ENCODE measurements at regions not wholly inside any gene's neighbourhood (a gene's known extent, or its start where the extent isn't known, plus 50 kb on each side); places are given as distances from the start of the nearest gene placed in this dataset.

DNA sequence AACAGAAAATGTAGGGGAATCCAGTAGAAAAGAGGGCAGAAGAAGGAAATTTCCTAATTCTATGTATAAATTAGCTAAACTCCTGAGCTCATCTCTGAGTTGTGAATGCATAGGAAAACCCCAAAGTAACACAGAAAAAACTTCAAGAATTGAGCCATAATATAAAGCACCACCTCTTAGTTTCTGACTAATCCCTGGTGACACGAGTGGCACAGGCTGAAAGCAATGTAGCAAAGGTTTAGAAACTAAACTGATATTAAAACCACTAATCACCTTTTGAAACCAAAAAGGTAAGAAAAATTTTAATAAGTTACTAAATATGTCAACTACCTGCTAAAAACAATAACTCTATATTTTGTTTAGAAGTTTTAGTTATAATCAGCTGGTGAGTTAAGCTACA, 255.6 kb upstream of the NECTIN3 start:
- H3K9ac ChIP-seq (ENCODE audit: low read length), result no peak overlapping the region
- no peak overlapping the region for H3K4me3 ChIP-seq (ENCODE audit: low read length)
- DNase-seq (ENCODE audit: low read depth), result no peak
- H3K36me3 ChIP-seq (ENCODE audit: control insufficient read depth, insufficient read depth, low read length, severe bottlenecking), result no peaks in the 10 kb centered on the region
- H3K9me3 ChIP-seq (ENCODE audit: control insufficient read depth, low read length), result no peaks in the 10 kb centered on the region
- no peaks in the 10 kb centered on the region for H3K27me3 ChIP-seq (replicated peaks; ENCODE audit: control insufficient read depth, insufficient read depth, low read length)
- H3K4me1 ChIP-seq (ENCODE audit: control insufficient read depth, insufficient read depth, low read length), result peaks cover 20% of the 10 kb centered on the region

GRCh38 chr3:110821586-110821985, 250.0 kb upstream of the NECTIN3 start:
- no peak overlapping the region for H3K9ac ChIP-seq (ENCODE audit: low read length)
- no peaks in the 10 kb centered on the region for H3K9me3 ChIP-seq (ENCODE audit: control insufficient read depth, low read length)
- no peaks in the 10 kb centered on the region for H3K27me3 ChIP-seq (replicated peaks; ENCODE audit: control insufficient read depth, insufficient read depth, low read length)
- no peak overlapping the region for H3K4me3 ChIP-seq (ENCODE audit: low read length)
- H3K4me1 ChIP-seq (ENCODE audit: control insufficient read depth, insufficient read depth, low read length), result no peaks in the 10 kb centered on the region
- DNase-seq (ENCODE audit: low read depth), result no peak
- no peaks in the 10 kb centered on the region for H3K36me3 ChIP-seq (ENCODE audit: control insufficient read depth, insufficient read depth, low read length, severe bottlenecking)

GRCh38 chr3:110822971-110823370, 248.6 kb upstream of the NECTIN3 start:
- Histone ChIP-seq H3K9ac (ENCODE audit: low read length) (no peak overlapping the region), H3K4me3 (ENCODE audit: low read length) (no peak overlapping the region), H3K36me3 (ENCODE audit: control insufficient read depth, insufficient read depth, low read length, severe bottlenecking) (no peaks in the 10 kb centered on the region), H3K27me3 (replicated peaks; ENCODE audit: control insufficient read depth, insufficient read depth, low read length) (no peaks in the 10 kb centered on the region), H3K9me3 (ENCODE audit: control insufficient read depth, low read length) (no peaks in the 10 kb centered on the region), H3K4me1 (ENCODE audit: control insufficient read depth, insufficient read depth, low read length) (no peaks in the 10 kb centered on the region)
- DNase-seq (ENCODE audit: low read depth), result no peak

DNA sequence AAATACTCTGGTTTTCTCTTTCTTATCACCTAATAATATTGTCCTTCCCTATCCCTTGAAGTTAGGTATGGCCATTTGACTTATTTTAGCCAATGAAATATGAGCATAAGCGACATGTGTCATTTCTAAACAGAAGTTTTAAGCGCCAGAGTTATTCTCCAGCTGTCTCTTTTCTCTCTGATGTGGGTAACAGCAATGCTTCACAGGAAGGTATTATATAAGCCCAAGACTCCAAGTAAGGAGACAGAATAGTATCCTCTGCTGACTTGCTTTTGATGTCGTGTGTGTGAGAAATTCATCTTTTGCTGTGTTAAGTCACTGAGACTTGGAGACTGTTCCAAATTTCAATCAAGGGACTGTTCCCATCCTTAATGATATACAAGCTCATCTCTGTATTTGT, 224.6 kb upstream of the NECTIN3 start:
- Histone ChIP-seq H3K27me3 (replicated peaks; ENCODE audit: control insufficient read depth, insufficient read depth, low read length) (no peaks in the 10 kb centered on the region), H3K9me3 (ENCODE audit: control insufficient read depth, low read length) (peaks cover 4% of the 10 kb centered on the region), H3K4me1 (ENCODE audit: control insufficient read depth, insufficient read depth, low read length) (no peaks in the 10 kb centered on the region), H3K9ac (ENCODE audit: low read length) (no peak overlapping the region), H3K36me3 (ENCODE audit: control insufficient read depth, insufficient read depth, low read length, severe bottlenecking) (no peaks in the 10 kb centered on the region), H3K4me3 (ENCODE audit: low read length) (no peak overlapping the region)
- no peak for DNase-seq (ENCODE audit: low read depth)

DNA sequence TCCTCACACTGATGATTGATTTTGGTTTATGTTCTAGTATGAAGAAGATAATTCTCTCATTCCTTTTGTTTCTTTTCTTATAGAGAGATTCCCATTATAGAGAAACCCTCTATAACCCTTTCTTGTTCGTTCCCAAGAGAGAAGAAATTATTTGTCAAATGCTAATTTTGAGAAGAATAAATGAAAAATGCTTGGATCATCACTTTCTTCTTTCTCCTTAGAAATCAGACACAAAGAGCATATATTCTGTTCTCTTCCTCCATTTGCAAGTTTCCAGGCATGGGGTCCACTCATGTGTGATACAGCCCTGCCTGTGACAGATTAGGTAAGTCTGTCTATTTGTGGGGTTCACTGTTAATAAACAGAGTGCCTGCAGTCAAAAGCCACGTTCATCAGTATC, 222.6 kb upstream of the NECTIN3 start:
- H3K9me3 ChIP-seq (ENCODE audit: control insufficient read depth, low read length), result peaks cover 4% of the 10 kb centered on the region
- H3K4me1 ChIP-seq (ENCODE audit: control insufficient read depth, insufficient read depth, low read length), result no peaks in the 10 kb centered on the region
- H3K4me3 ChIP-seq (ENCODE audit: low read length), result no peak overlapping the region
- DNase-seq (ENCODE audit: low read depth), result no peak
- H3K9ac ChIP-seq (ENCODE audit: low read length), result no peak overlapping the region
- H3K36me3 ChIP-seq (ENCODE audit: control insufficient read depth, insufficient read depth, low read length, severe bottlenecking), result no peaks in the 10 kb centered on the region
- no peaks in the 10 kb centered on the region for H3K27me3 ChIP-seq (replicated peaks; ENCODE audit: control insufficient read depth, insufficient read depth, low read length)

GRCh38 chr3:110851736-110852135, 219.9 kb upstream of the NECTIN3 start:
- Histone ChIP-seq H3K9ac (ENCODE audit: low read length) (no peak overlapping the region), H3K4me3 (ENCODE audit: low read length) (no peak overlapping the region), H3K36me3 (ENCODE audit: control insufficient read depth, insufficient read depth, low read length, severe bottlenecking) (no peaks in the 10 kb centered on the region), H3K27me3 (replicated peaks; ENCODE audit: control insufficient read depth, insufficient read depth, low read length) (no peaks in the 10 kb centered on the region), H3K4me1 (ENCODE audit: control insufficient read depth, insufficient read depth, low read length) (no peaks in the 10 kb centered on the region), H3K9me3 (ENCODE audit: control insufficient read depth, low read length) (no peaks in the 10 kb centered on the region)
- DNase-seq (ENCODE audit: low read depth), result no peak

DNA sequence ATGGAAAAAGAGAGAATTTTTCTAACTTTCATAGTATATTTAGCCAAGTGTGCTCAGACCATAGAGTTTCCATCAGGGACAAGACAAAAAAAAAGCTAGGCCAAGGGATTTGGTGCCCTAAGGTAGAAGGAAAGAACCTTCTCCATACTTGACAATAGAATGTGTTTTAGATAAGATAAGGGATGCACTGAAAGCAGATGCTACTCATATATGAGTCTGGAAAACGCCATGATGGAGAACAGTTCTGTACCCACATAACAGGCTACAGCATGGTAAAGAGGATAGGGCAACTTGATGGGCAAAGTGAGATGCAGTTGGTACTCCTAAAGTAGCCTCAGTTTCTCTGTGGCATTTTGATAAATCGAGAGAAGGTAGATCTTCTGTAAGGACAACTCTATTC, 216.4 kb upstream of the NECTIN3 start:
- H3K4me3 ChIP-seq (ENCODE audit: low read length), result no peak overlapping the region
- no peaks in the 10 kb centered on the region for H3K9me3 ChIP-seq (ENCODE audit: control insufficient read depth, low read length)
- no peaks in the 10 kb centered on the region for H3K4me1 ChIP-seq (ENCODE audit: control insufficient read depth, insufficient read depth, low read length)
- DNase-seq (ENCODE audit: low read depth), result no peak
- H3K27me3 ChIP-seq (replicated peaks; ENCODE audit: control insufficient read depth, insufficient read depth, low read length), result no peaks in the 10 kb centered on the region
- H3K9ac ChIP-seq (ENCODE audit: low read length), result no peak overlapping the region
- H3K36me3 ChIP-seq (ENCODE audit: control insufficient read depth, insufficient read depth, low read length, severe bottlenecking), result no peaks in the 10 kb centered on the region

GRCh38 chr3:110856916-110857315, 214.7 kb upstream of the NECTIN3 start:
- H3K9me3 ChIP-seq (ENCODE audit: control insufficient read depth, low read length), result no peaks in the 10 kb centered on the region
- H3K4me1 ChIP-seq (ENCODE audit: control insufficient read depth, insufficient read depth, low read length), result no peaks in the 10 kb centered on the region
- DNase-seq (ENCODE audit: low read depth), result no peak
- no peaks in the 10 kb centered on the region for H3K27me3 ChIP-seq (replicated peaks; ENCODE audit: control insufficient read depth, insufficient read depth, low read length)
- H3K9ac ChIP-seq (ENCODE audit: low read length), result no peak overlapping the region
- no peak overlapping the region for H3K4me3 ChIP-seq (ENCODE audit: low read length)
- H3K36me3 ChIP-seq (ENCODE audit: control insufficient read depth, insufficient read depth, low read length, severe bottlenecking), result no peaks in the 10 kb centered on the region

DNA sequence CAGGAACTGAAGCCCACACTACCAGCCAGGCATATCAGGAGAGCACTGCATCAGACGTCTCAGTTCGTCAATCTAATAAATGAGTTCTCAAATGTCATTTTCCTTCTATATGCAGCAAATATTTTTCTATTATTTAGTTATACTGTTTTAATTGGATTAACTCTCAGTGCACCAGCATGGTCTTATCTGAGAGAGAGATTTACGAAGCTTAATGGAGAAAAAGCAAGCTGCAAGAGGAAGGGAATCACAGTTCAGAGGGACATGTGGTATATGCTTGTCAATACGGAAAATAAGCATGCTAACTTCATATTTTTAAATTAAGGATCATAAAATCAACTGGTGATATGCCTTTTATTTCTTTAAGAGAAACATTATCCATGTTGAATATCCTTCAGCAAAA, 213.1 kb upstream of the NECTIN3 start:
- Histone ChIP-seq H3K9ac (ENCODE audit: low read length) (no peak overlapping the region), H3K4me1 (ENCODE audit: control insufficient read depth, insufficient read depth, low read length) (no peaks in the 10 kb centered on the region), H3K9me3 (ENCODE audit: control insufficient read depth, low read length) (no peaks in the 10 kb centered on the region), H3K27me3 (replicated peaks; ENCODE audit: control insufficient read depth, insufficient read depth, low read length) (no peaks in the 10 kb centered on the region), H3K36me3 (ENCODE audit: control insufficient read depth, insufficient read depth, low read length, severe bottlenecking) (no peaks in the 10 kb centered on the region), H3K4me3 (ENCODE audit: low read length) (no peak overlapping the region)
- no peak for DNase-seq (ENCODE audit: low read depth)

DNA sequence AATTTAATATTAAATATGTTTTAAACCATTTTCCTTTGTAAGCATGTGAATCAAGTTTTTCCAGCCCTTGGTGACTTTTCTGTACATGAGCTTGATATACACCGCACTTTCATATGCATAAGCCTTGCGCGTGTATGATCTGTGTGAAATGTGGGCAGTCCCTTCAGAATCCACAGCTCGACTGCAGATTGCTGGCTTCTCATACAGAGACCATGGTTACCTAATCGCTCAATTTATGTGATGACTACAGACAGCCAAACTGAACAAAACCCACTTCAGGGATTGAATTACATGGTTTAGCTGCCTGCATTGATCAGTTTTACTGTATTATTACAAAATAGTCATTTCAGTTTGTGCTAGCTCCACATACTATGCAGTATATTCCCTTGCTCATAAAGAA, 212.3 kb upstream of the NECTIN3 start:
- Histone ChIP-seq H3K4me1 (ENCODE audit: control insufficient read depth, insufficient read depth, low read length) (no peaks in the 10 kb centered on the region), H3K9ac (ENCODE audit: low read length) (no peak overlapping the region), H3K4me3 (ENCODE audit: low read length) (no peak overlapping the region), H3K9me3 (ENCODE audit: control insufficient read depth, low read length) (no peaks in the 10 kb centered on the region), H3K36me3 (ENCODE audit: control insufficient read depth, insufficient read depth, low read length, severe bottlenecking) (no peaks in the 10 kb centered on the region), H3K27me3 (replicated peaks; ENCODE audit: control insufficient read depth, insufficient read depth, low read length) (no peaks in the 10 kb centered on the region)
- no peak for DNase-seq (ENCODE audit: low read depth)

DNA sequence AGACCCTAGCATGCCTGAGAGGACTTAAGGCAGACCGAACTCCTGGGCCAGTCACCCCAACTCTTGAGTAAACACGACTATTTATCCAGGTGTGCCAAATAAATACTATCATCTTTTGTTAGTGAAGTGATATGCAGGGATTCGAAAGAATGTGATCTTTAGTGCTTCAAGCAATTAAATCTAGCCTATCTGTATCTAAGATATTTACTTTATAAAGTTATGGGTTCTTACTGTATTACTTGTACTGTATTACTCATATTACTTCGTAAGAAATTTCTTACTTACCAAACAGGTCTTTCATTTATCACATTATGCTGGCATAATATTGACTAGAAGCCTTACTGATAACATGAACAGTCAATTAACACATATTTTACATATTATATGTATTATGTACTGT, 211.6 kb upstream of the NECTIN3 start:
- H3K9me3 ChIP-seq (ENCODE audit: control insufficient read depth, low read length), result no peaks in the 10 kb centered on the region
- H3K4me1 ChIP-seq (ENCODE audit: control insufficient read depth, insufficient read depth, low read length), result no peaks in the 10 kb centered on the region
- no peak overlapping the region for H3K4me3 ChIP-seq (ENCODE audit: low read length)
- no peak overlapping the region for H3K9ac ChIP-seq (ENCODE audit: low read length)
- H3K27me3 ChIP-seq (replicated peaks; ENCODE audit: control insufficient read depth, insufficient read depth, low read length), result no peaks in the 10 kb centered on the region
- no peaks in the 10 kb centered on the region for H3K36me3 ChIP-seq (ENCODE audit: control insufficient read depth, insufficient read depth, low read length, severe bottlenecking)
- no peak for DNase-seq (ENCODE audit: low read depth)

DNA sequence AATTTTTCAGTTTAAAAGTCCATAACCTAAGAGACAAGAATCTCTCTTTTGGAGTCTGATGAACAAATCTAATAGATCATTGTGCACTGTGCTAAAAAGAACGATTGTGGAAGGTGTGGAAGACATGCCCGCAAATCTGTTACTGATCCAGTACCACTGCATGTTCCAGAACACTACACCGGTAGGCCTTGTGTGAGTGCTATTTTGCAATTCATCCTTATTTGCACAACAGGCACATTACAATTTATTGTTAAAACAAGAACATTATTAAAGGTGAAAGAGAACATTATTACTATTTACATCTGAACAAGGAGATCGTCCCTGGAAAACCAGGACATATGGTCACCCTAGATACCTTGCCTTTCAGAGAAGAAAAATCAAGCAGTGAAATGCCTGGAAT, 205.7 kb upstream of the NECTIN3 start:
- H3K9me3 ChIP-seq (ENCODE audit: control insufficient read depth, low read length), result no peaks in the 10 kb centered on the region
- H3K36me3 ChIP-seq (ENCODE audit: control insufficient read depth, insufficient read depth, low read length, severe bottlenecking), result no peaks in the 10 kb centered on the region
- no peak overlapping the region for H3K9ac ChIP-seq (ENCODE audit: low read length)
- no peaks in the 10 kb centered on the region for H3K27me3 ChIP-seq (replicated peaks; ENCODE audit: control insufficient read depth, insufficient read depth, low read length)
- H3K4me1 ChIP-seq (ENCODE audit: control insufficient read depth, insufficient read depth, low read length), result no peaks in the 10 kb centered on the region
- no peak for DNase-seq (ENCODE audit: low read depth)
- no peak overlapping the region for H3K4me3 ChIP-seq (ENCODE audit: low read length)
